NCI-H1092 treated with DMSO at 0.1 percent for 48 hours (cell line): ENCODE measurements at regions not wholly inside any gene's neighbourhood (a gene's known extent, or its start where the extent isn't known, plus 50 kb on each side); places are given as distances from the start of the nearest gene placed in this dataset.

Source experiments
- DNase-seq: peaks from one replicate; lab custom pipeline; 2025; lab: John Stamatoyannopoulos, UW

DNA sequence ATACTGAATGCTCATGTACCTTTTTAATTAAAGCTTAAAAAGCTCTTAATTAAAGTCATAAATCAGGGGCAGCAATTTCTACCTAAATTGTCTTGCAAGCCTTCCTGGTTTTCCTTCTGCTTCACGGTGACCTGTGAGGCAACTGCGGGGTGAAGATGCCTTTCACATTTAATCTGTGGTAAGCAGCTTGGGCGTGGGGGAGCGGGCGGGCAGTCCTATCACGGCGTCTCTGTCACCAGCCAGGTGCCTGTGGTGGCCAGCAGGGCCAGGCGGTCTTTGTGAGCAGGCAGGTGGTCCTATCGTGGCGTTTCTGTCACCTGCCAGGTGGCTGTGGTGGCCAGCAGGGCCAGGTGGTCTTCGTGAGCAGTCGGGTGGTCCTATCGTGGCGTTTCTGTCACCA lies 269.2 kb upstream of the PPP2R2D start:
- no peak for DNase-seq

DNA sequence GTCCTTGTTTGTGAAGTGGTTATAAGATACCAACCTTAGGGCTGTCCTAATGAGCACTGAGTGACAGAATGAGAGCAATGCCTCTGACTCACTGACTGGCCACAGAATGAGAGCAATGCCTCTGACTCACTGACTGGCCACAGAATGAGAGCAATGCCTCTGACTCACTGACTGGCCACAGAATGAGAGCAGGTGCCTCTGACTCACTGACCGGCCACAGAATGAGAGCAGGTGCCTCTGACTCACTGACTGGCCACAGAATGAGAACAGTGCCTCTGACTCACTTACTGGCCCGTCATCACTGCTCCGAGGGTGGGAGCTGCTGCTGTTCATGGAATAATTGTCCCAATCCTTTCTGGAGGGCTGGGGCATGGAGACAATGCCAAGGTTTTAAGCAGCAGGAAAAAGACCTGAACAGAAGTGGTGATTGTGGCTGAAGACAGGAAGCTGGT lies 265.2 kb upstream of the PPP2R2D start:
- no peak for DNase-seq

DNA sequence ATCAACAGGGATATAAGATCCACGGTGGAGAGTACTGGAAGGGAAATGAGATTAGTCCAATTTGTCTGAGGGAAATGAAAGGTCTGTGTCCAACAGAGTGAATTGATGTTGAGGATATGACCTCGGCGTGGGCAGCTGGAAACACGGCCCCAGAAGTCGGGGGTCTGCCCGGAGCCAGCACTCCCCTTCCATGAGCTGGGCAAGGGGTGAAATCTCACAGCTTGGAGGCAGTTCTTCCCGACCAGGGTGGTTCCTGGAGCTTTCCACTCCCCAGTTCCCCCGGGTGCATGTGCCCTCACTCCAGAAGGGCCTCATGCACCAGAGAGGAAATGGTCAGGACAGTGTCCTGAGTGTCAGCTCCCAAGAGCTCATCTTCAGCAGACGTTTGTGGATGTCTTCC lies 264.7 kb upstream of the PPP2R2D start:
- no peak for DNase-seq

DNA sequence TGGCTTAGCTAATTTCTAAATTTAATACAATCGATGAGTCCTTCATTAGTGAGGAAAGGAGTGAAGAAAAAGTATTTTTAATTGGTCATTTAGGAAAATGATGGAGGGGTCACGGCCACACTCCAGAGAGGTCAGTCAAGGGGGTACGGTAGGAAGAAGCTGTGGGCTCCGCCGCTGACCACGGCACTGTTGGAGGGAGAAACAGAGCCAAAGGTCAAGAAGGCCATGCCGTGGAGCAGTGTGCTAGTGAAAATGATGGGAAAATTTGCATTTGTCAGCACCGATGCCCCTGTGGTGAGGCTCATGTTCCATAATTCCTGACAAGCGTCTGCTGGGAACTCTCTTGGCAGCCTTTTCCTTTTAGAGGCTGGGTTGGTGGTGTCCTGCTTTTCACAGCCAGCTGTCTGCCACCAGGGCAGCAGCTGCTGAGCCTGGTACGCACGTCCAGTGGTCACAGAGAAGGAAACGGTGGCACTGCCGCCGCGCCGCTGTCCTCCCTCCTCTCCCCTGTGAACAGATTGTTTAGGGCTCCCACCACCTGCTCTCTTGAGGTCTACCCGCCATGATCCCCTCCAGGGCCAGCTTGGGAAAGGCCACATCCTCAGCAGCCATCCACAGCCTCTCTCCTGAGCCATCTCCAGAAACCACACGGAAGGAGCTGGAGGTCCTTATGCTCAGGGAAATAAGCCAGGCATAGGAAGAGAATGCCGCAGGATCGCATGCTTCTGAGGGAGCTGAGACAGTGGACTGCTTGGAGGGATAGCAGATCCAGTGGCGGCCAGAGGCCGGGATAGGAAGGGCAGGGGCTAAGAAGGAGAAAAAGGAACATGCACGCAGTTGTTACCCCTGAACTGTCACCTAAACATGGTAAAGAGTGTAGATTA lies 263.7 kb upstream of the PPP2R2D start:
- no peak for DNase-seq

DNA sequence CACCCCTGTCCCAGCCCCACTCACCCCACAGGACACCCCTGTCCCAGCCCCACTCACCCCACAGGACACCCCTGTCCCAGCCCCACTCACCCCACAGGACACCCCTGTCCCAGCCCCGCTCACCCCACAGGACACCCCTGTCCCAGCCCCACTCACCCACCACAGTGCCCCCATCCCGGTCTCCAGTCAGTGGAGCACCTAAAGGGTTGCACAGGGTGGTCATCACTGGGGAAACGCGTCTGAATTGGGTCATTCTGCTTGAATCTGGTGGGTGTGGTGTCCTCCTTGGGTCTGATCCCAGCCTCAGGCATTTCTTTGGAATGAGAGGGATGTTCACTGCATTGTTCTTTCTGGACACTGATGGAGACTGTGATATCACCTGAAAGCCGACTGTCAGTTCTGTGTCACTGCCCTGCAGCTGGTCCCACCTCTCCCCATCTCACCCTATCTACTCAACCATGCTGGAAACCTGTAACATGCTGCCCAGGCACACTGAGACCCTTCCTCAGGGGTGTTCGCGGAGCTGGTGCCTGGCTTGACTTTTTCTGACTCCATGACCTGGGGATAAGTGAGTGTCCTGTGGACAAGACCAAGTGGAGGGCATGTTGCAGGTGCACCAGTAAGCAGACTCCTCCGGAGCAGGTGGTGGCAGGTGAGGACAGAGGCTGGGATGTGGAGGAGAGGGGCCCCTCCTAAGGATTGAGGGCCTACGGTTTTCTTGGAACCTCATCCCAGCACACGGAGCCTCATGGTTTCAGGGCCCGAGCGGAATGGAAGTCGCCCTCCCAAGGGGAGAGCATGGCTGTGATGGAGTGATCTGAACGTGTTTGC lies 262.5 kb upstream of the PPP2R2D start:
- DNase-seq, result no peak

DNA sequence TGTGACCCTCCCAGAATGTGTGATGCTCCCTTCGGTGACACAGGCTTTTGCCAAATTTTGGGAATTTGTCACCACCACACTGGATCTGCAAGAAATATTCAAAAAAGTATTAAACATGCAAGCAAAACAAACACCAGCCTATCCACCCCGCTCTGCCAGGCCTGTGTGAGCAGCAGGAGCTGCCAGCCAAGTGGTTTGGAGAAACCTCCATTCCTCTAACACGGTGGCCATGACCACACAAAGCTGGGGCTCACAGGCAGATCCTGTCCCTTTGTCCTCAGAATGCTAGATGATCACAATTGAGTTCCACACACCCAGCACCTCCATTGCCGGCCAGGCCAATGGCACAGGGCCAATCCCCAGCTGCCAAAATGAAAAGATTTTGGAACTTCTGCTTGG lies 261.9 kb upstream of the PPP2R2D start:
- DNase-seq, result no peak

DNA sequence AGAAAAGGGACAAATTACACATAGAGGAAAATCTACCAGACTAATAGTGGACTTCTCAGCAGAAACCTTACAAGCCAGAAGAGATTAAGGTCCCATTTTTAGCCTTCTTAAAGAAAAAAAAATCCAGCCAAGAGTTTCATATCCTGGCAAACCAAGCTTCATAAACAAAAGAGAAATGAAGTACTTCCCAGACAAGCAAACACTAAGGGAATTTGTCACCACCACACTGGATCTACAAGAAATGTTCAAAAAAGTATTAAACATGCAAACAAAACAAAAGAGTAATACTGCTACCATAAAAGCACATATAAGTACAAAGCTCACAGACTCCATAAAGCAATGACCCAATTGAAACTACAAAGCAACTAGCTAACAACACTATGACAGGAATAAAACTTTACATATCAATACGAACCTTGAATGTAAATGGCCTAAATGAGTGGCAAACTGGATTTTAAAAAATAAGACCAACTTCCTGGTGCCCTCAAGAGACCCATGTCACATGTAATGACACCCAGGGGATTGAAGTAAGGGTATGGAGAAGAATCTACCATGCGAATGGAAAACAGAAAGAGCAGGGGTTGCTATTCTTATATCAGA lies 260.7 kb upstream of the PPP2R2D start:
- no peak for DNase-seq

DNA sequence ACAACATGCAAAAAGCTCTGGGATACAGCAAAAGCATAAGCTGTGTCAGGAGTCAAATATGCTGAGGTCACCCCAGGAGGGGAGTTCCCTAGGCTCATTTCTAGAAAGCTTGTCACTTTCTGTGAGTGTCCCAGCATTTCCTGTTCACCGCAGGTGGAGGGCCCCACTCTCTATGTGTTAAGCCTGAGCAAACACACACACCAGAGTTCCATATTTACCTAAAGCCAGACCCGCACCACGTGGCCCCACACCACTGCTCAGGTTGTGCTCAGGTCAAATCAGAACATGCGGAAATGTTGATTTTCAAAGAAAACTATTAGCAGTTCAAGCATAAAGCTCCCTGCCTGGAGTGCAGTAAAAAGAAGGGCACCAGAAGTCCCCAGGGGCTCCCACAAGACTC lies 259.6 kb upstream of the PPP2R2D start:
- DNase-seq, result no peak

DNA sequence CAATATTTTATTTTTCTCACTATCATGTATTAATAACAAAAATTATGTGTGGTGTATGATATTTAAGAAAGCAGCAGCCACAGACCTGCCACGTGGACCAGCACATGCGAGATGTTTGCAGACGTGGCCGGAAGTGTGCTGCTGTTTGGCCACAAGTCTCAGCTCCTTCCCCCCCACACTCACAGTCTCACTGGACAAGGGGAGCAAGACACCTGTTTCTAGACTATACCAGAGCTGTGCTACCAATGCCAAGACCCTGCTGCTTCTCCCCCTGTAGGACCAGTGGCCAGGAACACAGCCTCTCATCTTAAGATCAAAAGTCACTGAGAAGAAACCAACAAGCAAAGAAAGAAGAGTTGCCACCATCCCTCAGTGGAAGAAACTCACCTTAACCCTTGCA lies 258.9 kb upstream of the PPP2R2D start:
- DNase-seq, result no peak

DNA sequence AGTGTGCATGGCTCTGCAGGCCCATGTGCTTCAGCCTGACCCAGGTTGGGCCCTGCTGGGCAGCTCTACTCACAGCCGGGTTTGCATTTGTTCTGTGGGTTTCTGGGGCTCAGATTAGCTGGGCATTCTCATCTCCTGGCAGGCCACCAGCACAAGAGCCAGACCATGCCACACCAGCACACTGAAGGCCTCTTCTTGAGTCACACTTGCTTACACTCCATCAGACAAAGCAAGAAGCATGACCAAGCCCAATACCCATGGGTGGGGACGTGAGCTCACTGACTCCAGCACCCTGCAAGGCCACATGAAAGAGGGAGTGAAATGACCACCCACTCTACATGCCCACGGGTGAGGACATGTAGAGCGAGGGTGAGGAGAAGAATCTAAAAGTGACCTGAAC lies 257.8 kb upstream of the PPP2R2D start:
- no peak for DNase-seq

DNA sequence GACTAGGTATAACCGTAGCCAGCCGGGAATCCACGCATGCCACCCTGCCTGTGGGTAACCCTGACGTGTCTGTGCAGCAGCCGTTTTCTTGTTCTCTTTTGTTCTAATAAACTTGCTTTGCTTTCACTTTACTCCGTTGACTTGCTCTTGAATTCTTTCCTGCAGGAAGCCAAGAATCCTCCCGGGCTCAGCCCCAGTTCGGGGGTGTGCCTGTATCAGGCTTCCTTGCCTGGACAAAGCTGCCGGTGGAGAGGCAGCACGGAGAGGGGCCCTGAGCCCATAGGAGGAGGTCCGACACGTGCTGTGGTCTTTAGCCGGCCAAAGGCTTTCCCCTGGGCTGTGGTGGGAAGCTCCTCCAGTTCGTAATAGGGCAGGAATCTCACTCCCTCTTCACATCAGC lies 256.5 kb upstream of the PPP2R2D start:
- no peak for DNase-seq

DNA sequence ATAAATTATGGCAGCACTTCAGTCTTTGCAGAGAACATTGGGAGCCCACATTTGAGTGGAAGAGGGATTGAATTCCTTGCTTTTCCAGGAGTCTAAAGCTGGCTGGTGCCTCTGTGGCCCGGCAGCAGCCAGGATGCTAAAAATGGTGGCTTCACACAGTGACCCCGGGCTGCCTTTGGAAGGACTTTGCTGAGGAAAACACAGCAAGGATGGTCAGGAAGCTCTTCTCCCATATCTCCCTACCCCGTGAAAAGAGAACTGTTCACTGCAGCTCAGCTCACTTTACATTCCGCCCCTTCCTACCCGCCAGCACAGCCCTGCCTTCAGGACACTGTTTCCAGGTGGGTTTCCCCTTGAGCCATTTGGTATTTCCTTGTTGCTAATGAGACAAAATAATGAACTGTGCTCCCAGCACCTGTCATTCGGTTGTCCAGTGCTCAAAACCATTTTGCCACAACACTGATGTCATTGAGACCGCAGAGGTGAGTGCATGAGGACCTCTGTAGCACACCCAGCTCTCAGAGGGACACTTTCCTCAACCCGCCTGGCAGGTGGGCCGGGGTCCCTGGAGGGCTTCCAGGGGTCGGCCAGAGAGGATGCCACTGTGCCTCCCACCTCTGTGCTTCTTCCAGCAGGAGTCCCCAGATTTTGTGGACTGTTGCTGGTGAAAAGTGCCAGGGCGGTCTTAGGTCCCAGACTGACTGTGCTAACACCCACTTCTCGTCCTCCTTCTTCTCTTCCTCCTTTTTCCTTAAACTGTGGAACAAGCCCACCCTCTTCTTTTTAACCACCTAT lies 255.7 kb upstream of the PPP2R2D start:
- DNase-seq, result no peak

DNA sequence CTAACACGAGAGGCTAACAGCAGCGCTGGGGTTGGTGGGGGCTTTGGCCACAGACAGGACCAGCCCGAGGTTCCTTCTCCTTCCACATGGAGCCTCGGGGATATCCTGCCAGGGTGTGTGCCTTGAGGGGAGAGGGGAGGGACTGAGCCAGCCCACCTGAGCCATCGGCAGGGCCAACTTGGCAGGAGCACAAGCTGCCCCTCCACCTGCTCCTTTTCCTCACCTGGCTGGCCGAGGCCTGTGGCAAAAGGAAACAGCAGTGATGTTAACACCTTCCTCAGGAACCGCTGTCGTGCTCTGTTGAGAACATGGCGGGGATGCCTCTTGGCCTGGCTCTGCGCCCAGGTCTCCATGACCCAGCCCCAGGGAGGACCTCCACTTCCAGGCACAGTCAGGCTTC lies 255.1 kb upstream of the PPP2R2D start:
- DNase-seq, result no peak

DNA sequence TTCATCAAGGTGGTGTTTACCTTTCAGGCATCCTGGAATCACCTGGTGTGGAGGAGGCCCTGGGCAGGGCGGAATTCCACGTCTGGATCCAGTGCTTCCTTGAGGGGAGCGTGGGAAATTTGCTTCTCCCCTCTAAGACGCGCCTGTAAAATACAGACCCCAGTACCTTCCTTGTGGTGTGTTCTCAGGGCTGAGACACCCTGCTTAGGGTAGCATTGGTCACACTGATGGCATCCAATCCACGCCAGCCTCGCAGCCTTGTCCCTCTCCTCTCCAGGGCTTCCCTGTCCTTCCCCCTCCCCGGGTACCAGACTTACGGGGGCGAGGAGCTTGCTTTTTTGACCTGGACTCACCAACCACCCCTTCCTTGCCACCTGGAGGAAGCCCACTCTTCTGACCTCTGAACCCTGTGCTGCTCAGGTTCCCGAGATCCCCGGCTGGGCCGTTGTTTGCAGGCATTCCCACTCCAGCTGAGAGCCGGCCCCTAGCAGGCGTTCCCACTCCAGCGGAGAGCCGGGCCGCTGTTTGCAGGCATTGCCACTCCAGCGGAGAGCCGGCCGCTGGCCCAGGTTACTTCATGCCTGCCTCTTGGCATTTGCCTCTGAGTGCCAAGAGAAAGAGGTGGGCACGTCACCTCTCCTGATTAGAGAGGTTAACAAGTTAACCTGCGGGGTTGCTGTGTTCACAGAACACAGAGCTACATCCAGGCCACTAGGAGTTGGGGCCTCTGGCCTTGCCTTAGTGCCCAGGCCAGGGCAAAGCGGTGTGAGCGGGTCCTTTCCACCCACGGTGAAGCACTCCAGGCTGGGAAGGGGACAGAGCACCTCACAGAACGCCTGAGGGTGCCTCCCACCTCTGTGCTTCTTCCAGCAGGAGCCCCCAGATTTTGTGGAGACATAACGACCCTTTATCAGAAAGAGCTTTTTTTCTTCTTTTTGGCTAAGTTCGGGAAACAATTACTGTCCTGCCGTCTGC lies 254.0 kb upstream of the PPP2R2D start:
- DNase-seq, result no peak

DNA sequence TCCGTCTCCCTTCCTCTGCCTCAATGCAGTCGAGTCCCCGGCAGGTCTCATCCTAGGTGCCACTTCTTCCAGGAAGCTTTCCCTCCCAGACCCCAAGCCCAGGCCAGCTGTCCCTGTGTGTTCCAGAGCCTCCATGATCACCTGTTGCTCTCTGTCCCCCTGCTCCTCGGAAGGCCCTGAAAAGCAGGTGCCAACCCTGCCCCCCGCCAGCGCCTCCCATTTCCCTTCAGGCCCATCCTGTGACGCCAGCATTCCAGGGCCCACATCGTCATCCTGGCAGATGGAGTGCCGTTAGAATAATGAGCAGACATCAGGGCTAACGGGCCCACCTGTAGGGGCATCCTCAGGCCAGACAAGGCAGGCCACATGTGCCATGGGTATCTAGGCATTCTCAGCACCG lies 253.0 kb upstream of the PPP2R2D start:
- DNase-seq, result no peak

DNA sequence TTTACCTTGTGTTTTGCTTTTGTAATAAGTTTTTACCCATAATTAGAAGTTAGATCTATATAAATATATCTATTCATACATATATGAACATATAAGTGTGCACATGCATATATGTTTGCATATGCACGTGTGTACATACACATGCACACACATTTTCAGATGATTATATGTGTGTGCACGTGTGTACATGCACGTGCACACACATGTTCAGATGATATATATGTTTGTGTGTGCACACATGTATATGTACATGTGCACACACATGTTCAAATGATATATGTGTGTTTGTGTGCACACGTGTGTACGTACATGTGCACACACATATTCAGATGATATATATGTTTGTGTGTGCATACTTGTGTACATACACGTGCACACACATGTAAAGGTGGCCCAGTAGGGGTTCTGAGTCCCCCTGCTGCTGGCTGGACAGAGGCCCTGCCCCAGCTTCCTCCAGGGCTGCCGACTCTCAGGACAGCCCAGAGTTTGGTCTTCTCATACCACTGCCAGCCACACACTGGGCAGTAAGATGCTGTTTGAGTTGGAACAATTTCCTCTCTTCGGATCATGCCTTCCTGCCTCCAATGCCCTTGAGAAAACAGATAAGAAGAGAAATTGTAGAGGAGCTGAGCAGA lies 252.3 kb upstream of the PPP2R2D start:
- no peak for DNase-seq

DNA sequence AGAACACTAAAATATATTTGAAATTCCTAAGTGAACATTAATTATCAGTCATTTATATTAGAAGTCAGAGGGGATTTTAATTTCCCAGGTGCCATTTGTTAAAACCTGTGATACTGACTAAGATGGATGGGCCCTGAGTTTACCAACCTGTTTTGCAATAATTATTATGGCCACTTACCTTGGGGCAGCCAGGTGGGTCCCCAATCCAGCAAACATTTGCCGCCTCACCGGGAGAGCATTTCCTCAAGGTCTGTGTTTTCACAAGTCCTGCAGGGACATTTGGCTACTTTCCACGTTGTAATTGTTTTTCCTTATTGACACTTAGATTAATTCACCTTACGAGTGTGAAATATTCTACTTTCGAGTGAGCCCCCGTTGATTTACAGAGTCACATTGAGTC lies 251.2 kb upstream of the PPP2R2D start:
- DNase-seq, result no peak

DNA sequence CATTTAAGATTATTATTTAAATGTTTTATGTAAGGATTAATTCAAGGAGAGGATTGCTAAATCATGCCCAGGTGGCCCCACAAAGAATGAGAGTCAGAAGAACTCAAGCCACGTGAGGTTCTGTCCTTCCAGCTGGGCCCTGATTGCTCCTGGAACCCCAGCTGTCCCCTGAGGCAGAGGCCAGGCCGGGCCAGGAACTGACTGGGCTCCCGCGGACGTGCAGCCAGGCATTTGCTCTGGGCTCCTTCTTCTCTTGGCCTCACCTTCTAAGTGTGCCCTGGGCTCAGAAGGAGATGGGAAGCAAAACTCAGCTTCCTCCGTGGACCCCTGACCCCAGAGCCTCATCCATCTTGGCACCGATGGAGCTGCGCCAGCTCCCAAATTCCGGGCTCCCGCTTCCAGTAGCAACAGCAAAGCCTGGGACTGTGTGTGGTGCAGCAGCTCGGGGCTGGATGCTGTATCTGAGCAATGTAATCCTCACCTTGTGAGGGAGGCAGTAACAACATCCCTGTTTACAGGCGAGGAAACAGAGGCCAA lies 250.6 kb upstream of the PPP2R2D start:
- DNase-seq, result no peak

DNA sequence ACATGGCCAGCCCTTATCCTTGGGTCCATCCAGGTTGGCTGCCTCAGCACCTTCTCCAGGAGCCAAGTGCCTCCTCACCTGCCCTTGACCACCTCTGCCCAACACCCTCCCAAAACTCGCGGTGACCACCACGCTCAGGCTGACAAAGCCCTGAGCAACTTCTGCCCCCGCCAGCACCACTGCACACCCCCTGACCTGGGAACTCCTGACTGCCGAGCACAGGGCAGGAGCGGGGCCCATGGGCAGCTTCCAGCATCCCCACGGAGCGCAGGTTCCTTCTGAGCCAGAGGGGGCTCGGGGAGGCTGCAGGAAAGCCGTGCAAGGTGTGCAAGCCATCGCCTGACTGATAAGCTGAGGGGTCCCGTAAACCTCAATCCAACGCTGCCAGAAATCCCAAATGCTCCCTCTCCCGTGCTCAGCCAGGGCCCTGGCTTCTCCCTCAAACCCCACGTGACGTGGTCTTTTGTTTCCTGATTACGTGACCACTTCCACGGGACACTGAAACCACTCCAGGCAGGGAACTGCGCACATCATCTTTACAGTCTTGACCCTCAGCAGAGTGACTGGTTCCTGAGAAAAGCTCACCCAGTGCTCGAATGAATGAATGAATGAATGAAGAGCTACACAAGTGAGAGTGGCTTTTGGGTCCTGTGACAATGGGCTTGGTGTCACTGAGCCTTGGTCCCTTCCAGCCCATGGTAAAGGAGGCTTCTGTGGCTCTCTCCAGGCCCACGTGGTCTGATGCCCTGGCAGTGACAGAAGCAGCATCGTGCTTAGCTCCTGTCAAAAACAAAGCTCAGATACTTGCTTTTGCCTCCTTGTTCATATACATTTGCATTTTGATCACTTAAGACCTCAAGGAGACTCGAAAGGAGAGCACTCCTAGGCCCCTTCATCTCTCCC lies 249.8 kb upstream of the PPP2R2D start:
- no peak for DNase-seq
